Smooth muscle cell (in vitro differentiated cells): ENCODE measurements at regions not wholly inside any gene's neighbourhood (a gene's known extent, or its start where the extent isn't known, plus 50 kb on each side); places are given as distances from the start of the nearest gene placed in this dataset.

Source experiments
- DNase-seq: peaks from one replicate; lab custom pipeline; 2025; ENCODE audit not compliant: unreplicated experiment; lab: John Stamatoyannopoulos, UW
- H2AFZ ChIP-seq: fragments of 200-600 bp; sonication (generic); 2 replicates; pipeline ENCODE4 v1.6.0; 2016; ENCODE audit warnings: antibody characterized with exemption, low read depth, mild to moderate bottlenecking
- H3F3A ChIP-seq: fragments of 200-600 bp; sonication (generic); 2 replicates; pipeline ENCODE4 v1.6.0; 2017; ENCODE audit warnings: antibody characterized with exemption, low read depth
- H3K27ac ChIP-seq: fragments of 200-600 bp; sonication (generic); 2 replicates; pipeline ENCODE4 v1.5.1; 2016; ENCODE audit warnings: low read depth, mild to moderate bottlenecking
- H3K27me3 ChIP-seq: fragments of 200-600 bp; sonication (generic); 2 replicates; pipeline ENCODE4 v1.6.1; 2016; ENCODE audit warnings: low read depth, mild to moderate bottlenecking
- H3K36me3 ChIP-seq: fragments of 200-600 bp; sonication (generic); 2 replicates; pipeline ENCODE4 v1.5.1; 2016; ENCODE audit warnings: low read depth
- H3K4me1 ChIP-seq: fragments of 200-600 bp; sonication (generic); 2 replicates; pipeline ENCODE4 v1.5.1; 2016; ENCODE audit warnings: low read depth
- H3K4me2 ChIP-seq: fragments of 200-600 bp; sonication (generic); 2 replicates; pipeline ENCODE4 v1.6.0; 2016; ENCODE audit warnings: mild to moderate bottlenecking
- H3K4me3 ChIP-seq: fragments of 200-600 bp; sonication (generic); 2 replicates; pipeline ENCODE4 v1.5.1; 2016; ENCODE audit warnings: mild to moderate bottlenecking
- H3K79me2 ChIP-seq: fragments of 200-600 bp; sonication (generic); 2 replicates; pipeline ENCODE4 v1.6.0; 2016; ENCODE audit warnings: low read depth, mild to moderate bottlenecking
- H3K9ac ChIP-seq: fragments of 200-600 bp; sonication (generic); 2 replicates; pipeline ENCODE4 v1.6.0; 2016; ENCODE audit warnings: low read depth
- H3K9me3 ChIP-seq: fragments of 200-600 bp; sonication (generic); replicated peaks from 2 replicates; pipeline ENCODE4 v1.5.1; 2016; ENCODE audit warnings: low read depth
- H4K20me1 ChIP-seq: fragments of 200-600 bp; sonication (generic); 2 replicates; pipeline ENCODE4 v1.6.0; 2016; ENCODE audit warnings: low read depth
- WGBS: methylation state at CpG from one replicate; pipeline ENCODE4 v1.1.7; 2016; ENCODE audit warnings: low lambda C conversion rate; 5-methylcytosine and 5-hydroxymethylcytosine counted together
- TF ChIP-seq, protein P1 (sequence below): fragments of 200-600 bp; sonication (generic); IDR thresholded peaks from 2 replicates; pipeline ENCODE4 v1.5.1; 2017; ENCODE audit warnings: borderline replicate concordance, mild to moderate bottlenecking, antibody characterized with exemption; ENCODE audit not compliant: insufficient read depth, poor library complexity, severe bottlenecking

DNA sequence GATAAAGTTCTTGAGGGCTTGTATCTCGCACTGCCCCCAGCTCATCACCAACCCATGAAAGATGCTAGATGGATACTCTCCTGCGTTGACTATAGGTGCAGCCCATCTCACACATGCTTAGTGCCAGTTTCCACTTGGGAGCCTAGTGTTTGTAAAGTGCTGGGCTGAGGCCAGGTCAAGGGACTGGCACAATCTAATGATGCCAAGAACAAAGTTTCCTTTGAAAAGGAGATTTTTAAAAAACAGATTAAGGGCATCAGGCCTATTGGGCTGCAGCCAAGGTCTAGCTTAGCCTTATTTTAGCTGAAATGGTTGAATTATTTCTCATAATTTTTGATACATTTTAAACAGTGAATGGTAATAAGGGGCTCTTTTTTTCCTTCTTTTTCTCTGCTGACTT is 259.0 kb downstream of the ADRA2A start:
- no peaks in the 10 kb centered on the region for H3K79me2 ChIP-seq
- H3K4me1 ChIP-seq, result no peaks in the 10 kb centered on the region
- no peak overlapping the region for H3K4me2 ChIP-seq
- H2AFZ ChIP-seq, result no peak overlapping the region
- DNase-seq, result no peak
- no peak overlapping the region for H3K4me3 ChIP-seq
- H3K9ac ChIP-seq, result no peak overlapping the region
- no peaks in the 10 kb centered on the region for H3K9me3 ChIP-seq
- H3K27ac ChIP-seq, result no peak overlapping the region
- no peaks in the 10 kb centered on the region for H4K20me1 ChIP-seq
- WGBS, result 96% methylated on average over 2 of the region's 2 CpGs
- no peaks in the 10 kb centered on the region for H3F3A ChIP-seq
- TF ChIP-seq, protein P1, sequence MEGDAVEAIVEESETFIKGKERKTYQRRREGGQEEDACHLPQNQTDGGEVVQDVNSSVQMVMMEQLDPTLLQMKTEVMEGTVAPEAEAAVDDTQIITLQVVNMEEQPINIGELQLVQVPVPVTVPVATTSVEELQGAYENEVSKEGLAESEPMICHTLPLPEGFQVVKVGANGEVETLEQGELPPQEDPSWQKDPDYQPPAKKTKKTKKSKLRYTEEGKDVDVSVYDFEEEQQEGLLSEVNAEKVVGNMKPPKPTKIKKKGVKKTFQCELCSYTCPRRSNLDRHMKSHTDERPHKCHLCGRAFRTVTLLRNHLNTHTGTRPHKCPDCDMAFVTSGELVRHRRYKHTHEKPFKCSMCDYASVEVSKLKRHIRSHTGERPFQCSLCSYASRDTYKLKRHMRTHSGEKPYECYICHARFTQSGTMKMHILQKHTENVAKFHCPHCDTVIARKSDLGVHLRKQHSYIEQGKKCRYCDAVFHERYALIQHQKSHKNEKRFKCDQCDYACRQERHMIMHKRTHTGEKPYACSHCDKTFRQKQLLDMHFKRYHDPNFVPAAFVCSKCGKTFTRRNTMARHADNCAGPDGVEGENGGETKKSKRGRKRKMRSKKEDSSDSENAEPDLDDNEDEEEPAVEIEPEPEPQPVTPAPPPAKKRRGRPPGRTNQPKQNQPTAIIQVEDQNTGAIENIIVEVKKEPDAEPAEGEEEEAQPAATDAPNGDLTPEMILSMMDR, result no peak
- no peaks in the 10 kb centered on the region for H3K27me3 ChIP-seq
- no peaks in the 10 kb centered on the region for H3K36me3 ChIP-seq

DNA sequence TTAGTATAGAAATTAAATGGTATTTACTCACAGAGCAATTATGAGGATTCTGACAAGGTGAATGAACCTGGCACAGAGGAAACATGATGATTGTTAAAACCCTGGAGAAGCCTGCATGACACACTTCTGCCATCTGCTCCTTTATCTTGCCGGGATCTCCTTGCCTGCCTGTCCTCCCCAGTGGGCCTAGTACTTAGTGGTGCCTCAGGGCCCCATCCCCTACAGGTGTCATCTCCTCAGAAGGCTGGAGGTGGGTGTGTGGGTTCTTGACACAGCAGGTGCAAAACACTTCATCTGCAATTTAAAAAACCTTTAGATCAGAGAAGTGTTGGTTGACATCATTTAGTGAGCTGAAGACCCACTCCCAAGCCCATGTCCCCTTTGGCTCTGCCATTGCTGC is 261.2 kb downstream of the ADRA2A start:
- no peak overlapping the region for H3K27ac ChIP-seq
- no peak overlapping the region for H3K4me3 ChIP-seq
- no peak overlapping the region for H3K9ac ChIP-seq
- H3K79me2 ChIP-seq, result no peaks in the 10 kb centered on the region
- H4K20me1 ChIP-seq, result no peaks in the 10 kb centered on the region
- no peaks in the 10 kb centered on the region for H3K9me3 ChIP-seq
- no peaks in the 10 kb centered on the region for H3K4me1 ChIP-seq
- 83% methylated on average over 1 of the region's 1 CpG for WGBS
- no peak overlapping the region for H2AFZ ChIP-seq
- TF ChIP-seq, protein P1, result no peak
- no peaks in the 10 kb centered on the region for H3K27me3 ChIP-seq
- no peaks in the 10 kb centered on the region for H3F3A ChIP-seq
- DNase-seq, result no peak
- no peak overlapping the region for H3K4me2 ChIP-seq
- no peaks in the 10 kb centered on the region for H3K36me3 ChIP-seq

DNA sequence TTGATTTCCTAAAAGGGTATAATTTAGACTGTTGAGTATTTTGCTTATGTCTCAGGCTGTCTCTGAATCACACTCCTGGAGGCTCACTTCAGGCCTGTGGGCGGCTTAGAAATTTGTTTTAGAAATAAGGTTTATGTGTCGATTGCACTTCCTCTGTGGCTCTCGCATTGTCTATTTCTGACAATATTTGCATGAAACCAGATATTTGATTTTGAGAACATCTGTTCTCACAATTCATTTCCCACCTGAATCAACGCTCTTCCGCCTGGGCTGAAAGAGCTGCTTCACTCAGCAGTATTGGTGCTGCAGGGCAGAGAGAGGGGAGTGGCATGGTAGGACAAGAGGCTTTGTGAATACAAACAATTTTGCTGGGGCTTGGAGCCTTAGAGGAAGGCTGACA is 262.0 kb downstream of the ADRA2A start:
- Histone ChIP-seq H3K27ac (no peak overlapping the region), H3K36me3 (no peaks in the 10 kb centered on the region), H3K4me2 (no peak overlapping the region), H2AFZ (no peak overlapping the region), H3K9ac (no peak overlapping the region), H3K4me3 (no peak overlapping the region), H3K4me1 (no peaks in the 10 kb centered on the region), H3K79me2 (no peaks in the 10 kb centered on the region), H4K20me1 (no peaks in the 10 kb centered on the region), H3K27me3 (no peaks in the 10 kb centered on the region), H3F3A (no peaks in the 10 kb centered on the region), H3K9me3 (no peaks in the 10 kb centered on the region)
- TF ChIP-seq, protein P1, result no peak
- DNase-seq, result no peak
- WGBS, result 93% methylated on average over 5 of the region's 5 CpGs

DNA sequence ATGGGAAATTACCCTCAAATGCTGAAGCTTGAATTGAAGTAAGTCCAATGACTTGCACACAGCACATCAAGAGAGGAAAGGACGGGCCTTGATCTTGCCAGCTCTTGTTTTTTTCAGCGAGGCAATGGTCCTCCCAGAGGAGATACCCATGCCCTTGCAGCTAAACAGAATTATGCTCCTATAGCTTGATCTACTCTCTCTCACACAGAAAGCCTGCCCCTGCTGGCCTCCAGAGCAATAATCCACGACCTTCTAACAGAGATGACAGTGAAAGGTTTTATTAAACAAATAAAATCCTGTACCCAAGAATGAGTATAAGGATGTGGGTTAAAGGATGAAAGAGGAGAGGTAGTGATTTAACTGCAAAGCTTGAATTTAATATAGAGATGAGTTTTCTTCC is 268.0 kb downstream of the ADRA2A start:
- TF ChIP-seq, protein P1, result peak; percentile 32
- 62% methylated on average over 3 of the region's 3 CpGs for WGBS

More for the DNA sequence above, 268.0 kb downstream of the ADRA2A start:
- H3K4me1 ChIP-seq, result no peaks in the 10 kb centered on the region
- H3K4me2 ChIP-seq, result no peak overlapping the region
- H3K9me3 ChIP-seq, result no peaks in the 10 kb centered on the region
- H3K4me3 ChIP-seq, result no peak overlapping the region
- no peak overlapping the region for H3K9ac ChIP-seq
- H4K20me1 ChIP-seq, result no peaks in the 10 kb centered on the region
- peaks cover 9% of the 10 kb centered on the region for H3K27me3 ChIP-seq
- no peak overlapping the region for H3K27ac ChIP-seq
- no peak for DNase-seq
- H3F3A ChIP-seq, result no peaks in the 10 kb centered on the region
- no peaks in the 10 kb centered on the region for H3K79me2 ChIP-seq
- no peaks in the 10 kb centered on the region for H3K36me3 ChIP-seq
- H2AFZ ChIP-seq, result no peak overlapping the region
